ENCODE measurements at regions not wholly inside any gene's neighbourhood (a gene's known extent, or its start where the extent isn't known, plus 50 kb on each side); places are given as distances from the start of the nearest gene placed in this dataset.
"Not testable (repeated sequence)": the region's sequence is repeated elsewhere in the genome, so short reads cannot be mapped to it uniquely, and the experiment has no call there.

DNA sequence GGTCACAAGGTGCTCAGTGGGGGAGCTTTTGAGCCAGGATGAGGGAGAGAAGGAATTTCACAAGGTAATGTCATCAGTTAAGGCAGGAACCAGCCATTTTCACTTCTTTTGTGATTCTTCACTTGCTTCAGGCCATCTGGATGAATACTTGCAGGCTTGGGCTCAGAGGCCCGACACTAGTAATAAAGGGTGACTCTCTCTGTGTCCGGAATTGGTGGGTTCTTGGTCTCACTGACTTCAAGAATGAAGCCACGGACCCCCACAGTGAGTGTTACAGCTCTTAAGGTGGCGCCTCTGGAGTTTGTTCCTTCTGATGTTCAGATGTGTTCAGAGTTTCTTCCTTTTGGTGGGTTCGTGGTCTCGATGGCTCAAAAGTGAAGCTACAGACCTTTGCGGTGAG lies 131.8 kb upstream of the RXFP2 start:
- DNase-seq (ENCODE audit: low read depth in 2 of 2): not testable (repeated sequence)

DNA sequence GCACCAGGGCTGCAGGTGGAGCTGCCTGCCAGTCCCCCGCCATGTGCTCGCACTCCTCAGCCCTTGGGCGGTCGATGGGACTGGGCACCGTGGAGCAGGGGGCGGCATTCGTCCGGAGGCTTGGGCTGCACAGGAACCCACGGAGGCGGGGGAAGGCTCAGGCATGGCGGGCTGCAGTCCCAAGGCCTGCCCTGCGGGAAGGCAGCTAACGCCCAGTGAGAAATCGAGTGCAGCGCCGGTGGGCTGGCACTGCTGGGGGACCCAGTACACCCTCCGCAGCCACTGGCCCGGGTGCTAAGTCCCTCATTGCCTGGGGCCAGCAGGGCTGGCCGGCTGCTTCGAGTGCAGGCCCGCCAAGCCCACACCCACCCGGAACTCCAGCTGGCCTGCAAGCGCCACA lies 130.5 kb upstream of the RXFP2 start:
- DNase-seq (ENCODE audit: low read depth in 2 of 2): not testable (repeated sequence)

DNA sequence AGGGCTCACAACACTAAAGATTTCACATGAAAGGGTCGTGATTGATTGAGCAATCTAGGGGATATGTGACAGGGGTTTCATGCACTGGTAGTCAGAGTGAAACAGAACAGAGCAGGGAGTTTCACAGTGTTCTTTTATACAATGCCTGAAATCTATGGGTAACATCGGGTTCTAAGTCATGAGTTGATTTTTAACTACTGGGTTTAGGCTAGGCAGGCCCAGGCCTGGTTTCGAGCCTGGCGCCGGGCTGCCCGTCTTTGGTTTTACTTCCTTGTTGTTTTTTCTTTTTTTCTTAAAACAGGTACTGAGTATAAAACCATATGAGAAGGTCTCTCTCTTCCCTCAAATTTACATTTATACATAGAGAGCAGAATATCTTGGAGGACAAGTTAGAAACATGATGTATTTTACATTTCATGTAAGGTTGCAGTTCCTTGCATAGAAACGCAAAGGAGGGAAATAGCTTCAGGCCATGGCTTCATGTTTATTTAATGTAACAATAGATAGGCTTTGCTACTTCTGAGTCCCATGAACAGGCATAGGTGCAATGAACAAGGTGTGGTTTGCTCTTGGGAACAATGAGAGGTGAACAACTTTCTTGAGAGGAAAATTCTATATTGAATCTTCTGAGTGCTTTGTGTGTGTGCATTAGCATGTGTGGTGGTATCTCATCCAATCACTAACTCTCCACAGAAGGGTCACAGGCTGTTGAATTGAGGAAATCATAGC lies 128.9 kb upstream of the RXFP2 start:
- DNase-seq (ENCODE audit: low read depth in 2 of 2): no peak

DNA sequence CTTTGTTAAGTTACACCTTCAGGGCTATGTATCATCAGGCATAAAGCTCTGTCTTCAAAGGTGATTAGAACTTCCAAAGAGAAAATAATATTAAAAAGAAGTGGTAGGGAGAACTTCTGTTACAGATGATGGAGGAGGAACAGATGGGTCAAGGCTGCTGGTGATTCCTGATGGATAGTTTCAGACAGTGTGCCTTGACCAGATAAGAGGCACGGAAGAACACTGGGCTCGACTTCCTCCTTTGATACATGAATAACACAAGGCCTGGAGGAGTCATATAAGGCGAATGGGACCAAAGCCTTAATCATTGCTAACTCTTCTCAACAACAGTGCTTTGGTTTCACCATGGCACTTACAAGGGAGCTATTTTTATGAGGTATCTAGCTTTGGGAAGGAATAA lies 128.1 kb upstream of the RXFP2 start:
- no peak for DNase-seq (ENCODE audit: low read depth in 2 of 2)

DNA sequence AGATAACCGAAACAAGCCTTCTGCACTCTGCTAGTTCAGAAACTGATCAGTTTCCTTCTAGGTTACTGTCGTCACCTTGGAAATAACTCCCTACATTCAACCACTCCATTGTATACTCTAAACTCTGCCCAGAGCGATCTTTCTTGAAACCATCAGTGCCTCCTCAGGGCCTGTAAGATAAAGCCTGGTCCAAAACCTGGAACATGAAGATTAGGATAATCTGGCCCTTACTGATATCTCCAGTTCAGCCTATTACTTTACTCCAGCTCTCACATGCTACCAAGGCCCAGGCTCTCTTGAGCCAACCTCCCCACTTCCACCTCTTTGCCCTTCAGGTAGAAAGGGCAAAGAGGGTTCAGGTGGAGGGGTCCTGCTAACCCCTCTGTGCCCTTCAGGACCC lies 125.3 kb upstream of the RXFP2 start:
- DNase-seq (ENCODE audit: low read depth in 2 of 2): no peak

DNA sequence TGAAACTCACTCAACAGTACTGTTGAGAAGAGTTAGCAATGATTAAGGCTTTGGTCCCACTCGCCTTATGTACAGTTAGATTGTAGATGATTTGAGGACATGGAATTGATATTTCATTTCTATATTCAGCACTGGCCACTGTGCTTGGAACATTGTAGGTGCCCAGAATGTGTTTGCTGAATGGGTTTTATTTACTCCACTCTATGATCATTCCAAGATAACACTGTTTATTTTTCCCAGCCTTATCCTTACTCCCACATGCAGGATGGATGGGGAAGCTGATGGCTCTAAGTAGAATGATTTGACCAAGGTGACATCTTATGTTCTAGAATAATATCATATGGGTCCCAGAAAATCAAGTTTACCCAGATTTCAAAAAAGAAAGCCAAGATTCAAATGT lies 124.6 kb upstream of the RXFP2 start:
- DNase-seq (ENCODE audit: low read depth in 2 of 2): no peak

DNA sequence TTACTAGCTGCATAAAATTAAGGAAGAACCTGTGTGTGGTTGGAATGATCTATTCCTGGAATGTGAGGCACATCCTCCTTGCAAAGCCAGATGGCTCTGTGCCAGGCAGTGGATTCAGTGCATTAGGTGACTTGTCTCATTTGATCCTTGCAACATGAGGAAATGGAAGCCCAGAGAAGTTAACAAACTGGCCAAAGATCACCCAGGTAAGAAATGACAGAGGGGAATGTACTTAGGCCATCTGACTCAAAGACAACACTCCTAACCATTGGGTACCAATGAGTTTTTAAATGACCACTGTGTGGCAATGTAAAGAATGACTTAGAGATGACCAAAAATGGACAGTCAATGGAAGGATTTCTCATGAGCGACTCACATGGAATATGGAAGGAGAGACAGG lies 114.2 kb upstream of the RXFP2 start:
- DNase-seq (ENCODE audit: low read depth in 2 of 2): no peak

DNA sequence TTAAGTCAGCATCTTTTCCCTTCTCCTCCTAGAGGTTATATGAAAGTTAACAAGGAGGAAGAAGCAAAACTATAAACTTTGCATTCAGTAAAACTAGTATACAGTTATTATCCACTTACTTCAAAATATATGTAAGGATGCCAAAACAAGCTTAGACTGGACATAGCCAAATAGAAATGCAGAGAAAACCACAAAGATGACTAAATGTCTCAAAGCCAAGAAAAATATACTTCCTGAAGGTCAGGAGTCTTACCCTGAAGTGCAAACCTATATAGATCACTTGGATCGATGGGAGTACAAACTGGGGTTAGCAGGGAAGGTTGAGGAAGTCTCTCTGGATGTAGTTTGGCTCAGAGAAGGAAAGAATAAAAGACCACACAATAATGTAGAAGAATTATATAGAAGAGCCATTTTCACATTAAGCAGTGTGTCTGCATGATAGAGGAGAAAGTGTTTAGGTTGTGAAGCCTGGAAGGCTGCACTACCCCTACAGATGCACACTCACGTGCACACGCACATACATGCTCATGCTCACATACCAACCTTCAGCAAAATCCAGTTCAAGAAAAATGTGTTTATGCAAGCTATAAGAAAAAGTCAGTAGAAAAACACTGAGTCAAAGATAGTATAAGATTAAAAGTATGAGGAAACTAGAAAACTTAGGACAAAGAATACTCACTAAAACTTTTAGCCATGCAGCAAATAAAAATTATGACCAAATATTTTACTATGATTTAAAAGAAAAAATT lies 112.1 kb upstream of the RXFP2 start:
- DNase-seq (ENCODE audit: low read depth in 2 of 2): no peak

DNA sequence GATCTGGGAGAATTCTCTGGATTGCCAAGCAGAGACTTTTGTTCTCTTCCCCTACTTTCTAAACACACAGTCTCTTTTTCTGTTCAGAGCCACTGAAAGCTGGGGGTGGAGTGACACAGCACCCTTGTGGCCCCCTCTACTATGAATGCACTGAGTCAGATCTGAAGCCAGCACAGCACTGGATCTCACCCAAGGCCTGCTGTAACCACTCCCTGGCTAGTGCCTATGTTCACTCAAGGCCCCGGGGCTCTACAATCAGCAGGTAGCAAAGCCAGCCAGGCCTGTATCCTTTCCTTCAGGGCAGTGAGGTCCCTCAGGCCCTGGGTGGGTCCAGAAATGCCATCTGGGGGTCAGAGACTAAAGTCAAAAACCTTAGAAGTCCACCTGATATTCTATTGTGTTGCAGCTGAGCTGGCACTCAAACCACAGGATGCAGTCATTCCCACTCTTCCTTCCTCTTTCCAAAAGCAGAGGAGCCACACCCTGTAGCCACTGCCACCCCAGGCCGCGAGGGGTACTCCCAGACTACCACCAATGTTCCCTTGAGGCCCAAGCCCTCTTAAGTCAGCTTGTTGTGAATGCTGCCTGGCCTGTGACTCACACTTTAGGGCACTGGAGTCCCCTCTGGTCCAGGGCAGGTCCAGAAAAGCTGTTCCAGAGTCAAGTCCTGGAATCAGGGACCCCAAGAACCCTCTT lies 110.1 kb upstream of the RXFP2 start:
- no peak for DNase-seq (ENCODE audit: low read depth in 2 of 2)

DNA sequence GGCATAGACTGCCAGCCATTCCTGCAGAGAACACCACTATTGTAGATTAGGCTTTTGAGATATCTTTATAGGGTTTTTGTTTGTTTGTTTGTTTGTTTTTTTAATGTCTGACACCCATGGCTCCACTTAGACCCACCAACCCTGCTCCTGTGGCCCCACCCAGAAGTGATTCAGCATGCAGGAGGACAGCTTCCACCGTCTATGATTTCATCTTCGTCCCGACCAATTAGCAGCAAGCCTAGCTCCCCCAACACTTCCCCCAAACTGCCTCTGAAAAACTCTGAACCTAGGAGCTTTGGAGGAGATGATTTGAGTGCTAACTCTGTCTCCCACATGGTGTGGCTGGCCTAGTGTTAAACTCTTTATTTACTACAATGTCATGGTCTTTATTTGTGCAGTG lies 108.3 kb upstream of the RXFP2 start:
- no peak for DNase-seq (ENCODE audit: low read depth in 2 of 2)

DNA sequence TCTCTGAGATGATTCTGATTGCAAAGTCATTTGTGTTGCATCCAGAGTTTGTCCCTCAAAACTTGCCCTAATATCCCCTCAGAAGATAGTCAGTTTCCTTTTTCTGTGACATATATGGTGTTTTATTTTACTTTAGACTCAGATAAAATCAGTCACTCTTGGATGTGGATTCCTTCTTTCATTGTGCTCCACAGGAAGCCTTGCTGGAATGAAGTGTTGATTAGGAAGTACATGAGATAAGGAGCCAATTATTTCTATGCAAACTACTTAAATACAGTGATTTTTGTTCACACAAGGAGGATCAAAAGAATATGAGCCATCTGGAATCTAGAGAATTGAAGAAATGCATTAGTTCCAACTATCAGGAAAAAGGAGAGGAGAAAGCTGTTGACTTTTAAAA lies 107.6 kb upstream of the RXFP2 start:
- no peak for DNase-seq (ENCODE audit: low read depth in 2 of 2)

DNA sequence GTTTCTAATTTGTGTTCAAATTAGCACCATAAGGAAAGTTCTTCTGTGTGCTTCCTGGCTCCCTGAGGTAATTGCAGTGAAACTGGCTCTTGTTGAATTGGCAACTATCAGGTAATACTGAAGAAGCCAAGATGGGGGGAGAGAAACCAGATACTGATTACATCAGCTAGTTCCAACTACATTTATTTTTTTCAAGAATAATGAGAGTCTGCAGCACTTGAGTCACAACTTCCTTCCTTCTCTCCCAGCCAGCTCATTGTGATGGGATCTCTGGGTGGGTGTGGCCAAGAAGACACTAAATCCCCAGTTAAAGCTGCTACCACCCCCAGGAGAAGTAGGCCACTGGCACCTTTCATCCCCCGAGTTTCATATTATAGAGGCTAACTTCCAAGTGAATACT lies 100.7 kb upstream of the RXFP2 start:
- no peak for DNase-seq (ENCODE audit: low read depth in 2 of 2)

DNA sequence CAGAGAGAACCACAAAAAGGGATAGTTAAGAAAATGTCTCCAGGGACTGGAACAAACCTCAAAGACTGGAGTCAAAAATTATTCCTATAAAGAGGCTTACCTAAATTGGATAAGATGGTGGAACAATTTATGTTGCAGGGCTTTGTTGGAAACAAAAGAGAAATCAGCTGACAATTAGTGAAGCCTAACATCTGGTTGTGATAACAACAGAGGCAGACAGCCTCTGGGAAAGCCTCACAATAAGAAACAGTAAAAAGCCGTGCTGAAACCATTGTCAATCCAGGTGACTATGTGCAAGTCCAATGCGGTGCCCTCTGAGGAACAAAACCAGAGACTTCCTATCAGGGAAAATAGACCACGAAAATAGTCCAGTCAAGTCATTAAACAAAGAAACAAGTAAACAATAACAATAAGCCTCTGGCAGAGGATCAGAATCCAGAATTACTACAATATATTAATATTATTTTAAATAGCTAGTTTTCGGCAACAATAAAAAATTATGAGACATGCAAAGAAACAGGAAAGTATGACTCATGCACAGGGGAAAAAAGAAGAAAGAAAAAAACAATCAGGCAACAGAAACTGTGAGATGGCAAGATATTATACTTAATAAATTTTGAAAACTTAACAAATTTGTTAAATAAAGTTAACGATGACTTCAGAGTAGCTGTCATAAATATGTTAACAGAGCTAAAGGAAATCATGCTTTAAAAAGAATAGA lies 99.7 kb upstream of the RXFP2 start:
- no peak for DNase-seq (ENCODE audit: low read depth in 2 of 2)

DNA sequence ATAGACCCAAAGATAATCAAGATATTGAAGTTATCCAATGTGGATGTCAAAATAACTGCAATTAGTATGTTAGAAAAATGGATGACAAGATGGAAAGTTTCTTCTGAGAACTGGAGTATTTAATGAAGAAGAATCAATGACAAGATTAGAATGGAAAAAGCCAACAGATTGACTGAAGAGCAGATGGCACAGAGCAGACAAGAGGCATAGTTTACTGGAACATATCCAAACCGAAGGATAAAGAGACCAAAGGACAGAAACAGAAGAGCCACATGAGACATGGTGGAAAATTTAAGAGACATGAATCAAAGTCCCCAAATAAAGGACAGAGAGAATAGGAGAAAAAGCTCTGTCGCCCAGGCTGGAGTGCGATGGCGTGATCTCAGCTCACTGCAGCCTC lies 89.6 kb upstream of the RXFP2 start:
- no peak for DNase-seq (ENCODE audit: low read depth in 2 of 2)

DNA sequence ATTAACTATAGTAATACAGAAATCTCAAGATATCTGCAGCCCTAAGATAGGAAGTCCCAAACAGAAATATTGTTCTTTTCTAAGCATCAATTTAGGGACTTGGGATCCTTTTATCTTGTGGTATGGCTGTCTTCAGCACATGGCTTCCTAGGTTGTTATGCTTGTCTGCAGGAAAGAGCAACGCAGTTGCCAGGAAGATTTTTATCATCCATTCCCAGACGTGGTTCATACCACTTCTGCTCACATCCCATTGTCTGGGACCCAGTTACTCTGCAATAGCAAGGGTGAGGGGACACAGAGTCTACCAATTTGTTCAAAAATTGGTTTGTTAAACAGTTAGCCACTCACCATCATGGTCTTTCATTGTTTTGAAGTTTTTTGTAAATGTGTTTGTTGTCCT lies 85.6 kb upstream of the RXFP2 start:
- no peak for DNase-seq (ENCODE audit: low read depth in 2 of 2)

DNA sequence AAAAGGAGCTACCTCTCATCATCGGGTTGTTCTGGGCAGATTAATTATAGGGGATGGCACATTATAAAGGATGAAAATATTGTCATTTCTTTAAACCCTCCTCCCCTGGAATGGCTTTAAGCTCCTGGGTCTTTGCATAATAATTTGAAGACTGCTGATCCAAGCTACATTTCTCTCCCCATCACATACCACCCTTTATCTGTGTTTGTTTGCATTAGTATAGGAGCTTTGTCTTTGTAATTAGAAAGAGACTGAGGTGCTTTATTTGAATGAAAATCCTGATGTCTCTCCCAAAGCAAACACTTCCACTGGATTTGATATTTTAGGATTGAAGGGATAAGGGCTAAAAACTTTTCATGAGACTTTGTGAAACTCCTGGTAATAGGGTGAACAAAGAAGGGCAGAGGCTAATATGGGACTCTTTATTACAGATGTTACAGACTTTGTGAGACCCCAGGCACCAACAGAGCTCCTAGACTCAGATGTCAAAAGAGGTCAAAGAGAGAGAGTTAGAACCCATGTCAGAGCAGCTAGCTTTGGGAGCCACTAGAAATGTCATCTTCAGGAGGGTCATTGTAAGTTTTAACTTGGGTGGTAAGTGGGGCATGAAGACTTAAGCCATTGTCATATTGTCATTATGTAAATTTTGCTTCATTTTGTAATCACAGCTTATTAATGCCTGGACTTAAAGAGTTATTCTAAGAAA lies 75.3 kb upstream of the RXFP2 start:
- DNase-seq (ENCODE audit: low read depth in 2 of 2): no peak

DNA sequence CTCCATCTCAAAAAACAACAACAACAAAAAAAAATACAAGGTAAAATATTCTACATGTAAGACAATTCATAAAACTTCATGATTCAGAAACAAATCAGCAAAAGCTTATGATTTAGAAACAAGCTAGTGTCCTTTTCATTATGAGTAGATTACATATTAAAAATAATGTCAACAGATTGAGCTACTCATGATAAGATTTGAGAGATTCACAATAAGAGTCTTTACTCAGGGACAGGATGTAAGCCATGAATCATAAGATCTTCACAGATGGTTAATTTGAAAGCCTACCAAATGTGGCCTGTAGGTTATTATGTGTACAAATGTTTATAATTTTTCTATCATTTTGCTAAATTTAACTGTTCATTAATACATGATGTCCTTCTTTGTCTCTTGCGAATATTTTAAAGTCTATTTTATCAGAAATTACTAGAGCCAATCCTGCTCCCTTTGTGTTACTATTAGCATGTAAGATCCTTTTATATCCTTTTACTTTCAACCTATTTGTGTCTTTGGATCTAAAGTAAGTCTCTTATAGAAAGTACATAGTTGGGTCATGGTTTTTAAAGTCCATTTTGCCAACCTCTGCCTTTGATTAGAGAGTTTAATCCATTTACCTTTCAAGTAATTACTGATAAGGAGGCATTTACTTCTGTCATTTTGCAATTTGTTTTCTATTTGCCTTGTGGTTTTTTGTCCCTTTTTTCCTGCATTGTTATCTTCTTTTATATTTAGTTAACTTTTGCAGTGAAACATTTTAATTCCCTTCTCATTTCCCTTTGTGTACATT lies 68.3 kb upstream of the RXFP2 start:
- DNase-seq (ENCODE audit: low read depth in 2 of 2): no peak

DNA sequence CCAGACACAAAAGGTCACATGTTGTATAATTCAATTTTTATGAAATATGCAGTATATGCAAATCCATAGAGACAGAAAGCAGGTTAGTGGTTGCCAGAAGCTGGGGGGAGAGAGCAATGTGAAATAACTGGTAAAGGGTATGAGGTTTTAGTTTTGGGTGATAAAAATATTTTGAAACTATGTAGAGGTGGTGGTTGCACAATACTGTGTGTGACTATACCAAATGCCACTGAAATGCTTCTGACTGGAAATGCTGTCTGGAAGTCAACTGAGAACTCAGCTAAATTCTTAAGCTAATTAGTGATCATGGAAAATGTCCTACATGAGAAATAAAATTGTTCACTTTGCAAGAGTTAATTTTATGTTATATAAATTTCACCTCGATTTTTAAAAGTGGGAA lies 65.3 kb upstream of the RXFP2 start:
- DNase-seq (ENCODE audit: low read depth in 2 of 2): no peak

DNA sequence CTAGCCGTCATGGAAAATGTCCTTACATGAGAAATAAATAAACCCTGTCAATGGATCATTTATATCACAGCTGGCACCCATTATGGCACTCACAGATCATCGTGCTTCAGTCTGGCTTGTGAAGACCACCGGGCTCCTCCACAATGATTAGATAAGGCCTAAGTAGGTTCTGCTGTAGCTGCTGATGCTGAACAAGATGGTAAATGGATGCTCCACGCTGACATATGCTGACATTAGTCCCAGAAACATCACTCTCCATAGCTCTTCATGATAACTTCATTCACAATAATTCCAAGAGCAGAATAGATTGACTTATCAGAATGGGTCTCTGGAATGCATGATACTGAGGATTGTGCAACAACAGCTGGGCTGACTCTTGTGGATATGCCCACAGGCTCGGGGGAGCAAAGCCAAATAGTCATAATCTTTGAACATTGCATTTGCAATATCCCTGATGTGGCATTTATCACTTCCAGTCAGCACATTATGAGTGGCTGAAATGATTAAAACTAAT lies 63.8 kb upstream of the RXFP2 start:
- DNase-seq (ENCODE audit: low read depth in 2 of 2): no peak

DNA sequence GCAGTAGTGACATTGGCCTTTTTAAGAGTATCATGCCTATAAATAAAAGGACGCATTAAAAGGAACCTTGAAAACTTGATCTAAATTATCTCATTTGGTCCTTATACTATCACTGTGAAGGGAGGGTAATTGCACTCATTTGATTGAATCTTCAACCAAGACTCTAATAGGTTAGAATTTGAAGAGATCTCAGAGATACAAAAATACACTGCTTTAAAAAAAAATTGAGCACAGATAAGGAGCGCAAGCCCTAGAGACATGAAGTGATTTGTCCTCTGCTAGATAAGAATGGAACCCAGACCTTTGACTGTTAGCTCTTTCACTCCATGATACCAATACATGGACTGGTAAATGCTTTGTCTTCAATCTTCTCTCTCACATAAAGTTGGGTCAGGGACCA lies 58.2 kb upstream of the RXFP2 start:
- no peak for DNase-seq (ENCODE audit: low read depth in 2 of 2)

DNA sequence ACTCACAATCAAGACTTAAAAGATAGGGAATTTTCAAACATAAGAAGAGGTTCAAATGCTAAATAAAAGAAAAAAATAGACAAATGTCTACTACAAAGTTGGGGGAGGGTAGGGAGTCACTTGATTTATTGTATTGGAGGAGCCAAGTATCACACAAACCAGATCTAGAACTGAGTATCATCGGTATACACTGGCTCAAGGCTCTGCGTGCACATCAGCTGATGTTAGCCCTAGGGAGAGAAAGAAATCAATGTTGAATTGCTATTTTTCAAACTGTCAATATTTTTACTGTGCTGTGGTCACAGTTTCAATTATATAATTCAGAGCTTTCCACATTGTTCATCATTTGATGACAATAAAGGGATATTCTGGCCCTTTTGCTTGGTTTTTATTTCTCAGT lies 54.9 kb upstream of the RXFP2 start:
- no peak for DNase-seq (ENCODE audit: low read depth in 2 of 2)

Data from stimulated activated CD8-positive, alpha-beta memory T cell treated with anti-CD3 and anti-CD28 coated beads, Interleukin-15, amount 100 ng/mL, for 48 hours (primary cell).